Hepatocyte (in vitro differentiated cells): ENCODE measurements at regions not wholly inside any gene's neighbourhood (a gene's known extent, or its start where the extent isn't known, plus 50 kb on each side); places are given as distances from the start of the nearest gene placed in this dataset.

Source experiments
- DNase-seq: peaks from one replicate; pipeline ENCODE4 v3.0.0-alpha.2; 2016; ENCODE audit warnings: low spot score
- H2AFZ ChIP-seq: fragments of 200-600 bp; sonication (generic); 2 replicates; pipeline ENCODE4 v1.6.0; 2016; ENCODE audit warnings: antibody characterized with exemption, mild to moderate bottlenecking
- H3K27ac ChIP-seq: fragments of 200-600 bp; sonication (generic); 2 replicates; pipeline ENCODE4 v1.5.1; 2016; ENCODE audit warnings: mild to moderate bottlenecking
- H3K27me3 ChIP-seq: fragments of 200-600 bp; sonication (generic); 2 replicates; pipeline ENCODE4 v1.6.1; 2016
- H3K36me3 ChIP-seq: fragments of 200-600 bp; sonication (generic); replicated peaks from 2 replicates; pipeline ENCODE4 v1.5.1; 2016; ENCODE audit warnings: low read depth; ENCODE audit not compliant: insufficient read depth
- H3K4me1 ChIP-seq: fragments of 200-600 bp; sonication (generic); 2 replicates; pipeline ENCODE4 v1.5.1; 2016; ENCODE audit warnings: mild to moderate bottlenecking, moderate library complexity; ENCODE audit not compliant: insufficient read depth
- H3K4me2 ChIP-seq: fragments of 200-600 bp; sonication (generic); 2 replicates; pipeline ENCODE4 v1.6.0; 2016
- H3K4me3 ChIP-seq: fragments of 200-600 bp; sonication (generic); 2 replicates; pipeline ENCODE4 v1.5.1; 2016; ENCODE audit warnings: mild to moderate bottlenecking
- H3K79me2 ChIP-seq: fragments of 200-600 bp; sonication (generic); 2 replicates; pipeline ENCODE4 v1.6.0; 2017; ENCODE audit warnings: mild to moderate bottlenecking
- H3K9me2 ChIP-seq: fragments of 200-600 bp; sonication (generic); replicated peaks from 2 replicates; pipeline ENCODE4 v1.6.0; 2017; ENCODE audit warnings: mild to moderate bottlenecking; ENCODE audit not compliant: insufficient read depth
- H3K9me3 ChIP-seq: fragments of 200-600 bp; sonication (generic); 2 replicates; pipeline ENCODE4 v1.5.1; 2016; ENCODE audit warnings: low read depth, mild to moderate bottlenecking
- H4K20me1 ChIP-seq: fragments of 200-600 bp; sonication (generic); 2 replicates; pipeline ENCODE4 v1.6.0; 2016; ENCODE audit warnings: mild to moderate bottlenecking; ENCODE audit not compliant: insufficient read depth, poor library complexity, severe bottlenecking
- EZH2 ChIP-seq: fragments of 200-600 bp; sonication (generic); IDR thresholded peaks from 2 replicates; pipeline ENCODE4 v1.6.1; 2016; ENCODE audit warnings: antibody characterized with exemption, mild to moderate bottlenecking, borderline replicate concordance
- EZH2phosphoT487 ChIP-seq: fragments of 200-600 bp; sonication (generic); IDR thresholded peaks from one replicate; pipeline ENCODE4 v1.6.1; 2018; ENCODE audit warnings: antibody characterized with exemption, mild to moderate bottlenecking, low read depth, moderate library complexity; ENCODE audit not compliant: unreplicated experiment, severe bottlenecking
- WGBS: methylation state at CpG from one replicate; pipeline ENCODE4 v1.1.6; 2016; ENCODE audit warnings: low lambda C conversion rate; ENCODE audit errors: missing lambda C conversion rate; 5-methylcytosine and 5-hydroxymethylcytosine counted together
- TF ChIP-seq, protein P1 (sequence below): fragments of 200-600 bp; sonication (generic); IDR thresholded peaks from 2 replicates; pipeline ENCODE4 v1.5.1; 2016; ENCODE audit warnings: antibody characterized with exemption, mild to moderate bottlenecking; ENCODE audit not compliant: poor library complexity

DNA sequence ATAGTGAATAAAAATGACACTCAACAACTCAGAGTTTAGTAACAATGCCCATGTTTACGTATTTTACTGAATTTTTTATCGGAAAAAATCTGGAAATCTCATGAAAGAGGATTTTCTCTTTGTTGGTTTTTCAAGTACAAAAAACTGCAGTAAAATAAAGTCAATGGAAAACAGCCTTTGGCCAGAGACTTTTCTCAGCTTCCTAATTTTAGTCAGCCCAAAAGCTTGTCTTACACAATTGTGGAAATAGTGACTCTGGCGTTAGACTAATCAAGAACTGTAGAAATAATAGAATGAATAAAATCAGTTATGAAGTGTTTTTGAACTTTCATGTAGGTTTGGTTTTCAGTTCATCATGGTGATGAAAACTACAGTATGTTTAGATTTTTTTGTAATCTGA is 234.7 kb downstream of the DKK2 start:
- Histone ChIP-seq H3K9me2 (no peaks in the 10 kb centered on the region), H3K79me2 (no peaks in the 10 kb centered on the region), H3K27ac (no peak overlapping the region), H2AFZ (no peak overlapping the region), H3K4me1 (peaks cover 19% of the 10 kb centered on the region), H3K36me3 (no peaks in the 10 kb centered on the region), H3K27me3 (no peaks in the 10 kb centered on the region), H3K4me3 (no peak overlapping the region), H3K9me3 (no peaks in the 10 kb centered on the region), H4K20me1 (no peaks in the 10 kb centered on the region), H3K4me2 (no peak overlapping the region)
- no peak for DNase-seq
- 82% methylated on average over 3 of the region's 3 CpGs for WGBS
- no peak for TF ChIP-seq EZH2
- TF ChIP-seq, protein P1, sequence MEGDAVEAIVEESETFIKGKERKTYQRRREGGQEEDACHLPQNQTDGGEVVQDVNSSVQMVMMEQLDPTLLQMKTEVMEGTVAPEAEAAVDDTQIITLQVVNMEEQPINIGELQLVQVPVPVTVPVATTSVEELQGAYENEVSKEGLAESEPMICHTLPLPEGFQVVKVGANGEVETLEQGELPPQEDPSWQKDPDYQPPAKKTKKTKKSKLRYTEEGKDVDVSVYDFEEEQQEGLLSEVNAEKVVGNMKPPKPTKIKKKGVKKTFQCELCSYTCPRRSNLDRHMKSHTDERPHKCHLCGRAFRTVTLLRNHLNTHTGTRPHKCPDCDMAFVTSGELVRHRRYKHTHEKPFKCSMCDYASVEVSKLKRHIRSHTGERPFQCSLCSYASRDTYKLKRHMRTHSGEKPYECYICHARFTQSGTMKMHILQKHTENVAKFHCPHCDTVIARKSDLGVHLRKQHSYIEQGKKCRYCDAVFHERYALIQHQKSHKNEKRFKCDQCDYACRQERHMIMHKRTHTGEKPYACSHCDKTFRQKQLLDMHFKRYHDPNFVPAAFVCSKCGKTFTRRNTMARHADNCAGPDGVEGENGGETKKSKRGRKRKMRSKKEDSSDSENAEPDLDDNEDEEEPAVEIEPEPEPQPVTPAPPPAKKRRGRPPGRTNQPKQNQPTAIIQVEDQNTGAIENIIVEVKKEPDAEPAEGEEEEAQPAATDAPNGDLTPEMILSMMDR, result no peak
- no peak for TF ChIP-seq EZH2phosphoT487

DNA sequence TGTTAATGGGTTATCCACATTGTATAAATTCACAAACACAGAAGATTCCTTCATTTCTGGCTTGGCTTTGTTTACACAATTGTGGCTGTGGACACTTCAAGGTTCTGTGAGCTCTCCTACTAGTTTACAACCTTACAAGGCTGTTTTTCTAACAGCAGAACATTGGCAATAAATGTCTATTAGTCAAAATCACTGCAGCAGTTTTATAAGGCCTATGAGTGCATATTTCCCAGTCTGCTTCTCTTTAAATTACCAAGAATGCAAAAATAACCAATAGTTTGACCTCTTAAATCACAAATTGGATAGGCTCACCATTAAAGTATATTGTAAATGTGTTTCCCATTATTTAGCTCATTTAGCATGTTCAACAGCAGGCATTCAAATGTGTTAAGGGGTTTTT is 239.2 kb downstream of the DKK2 start:
- H3K9me2 ChIP-seq, result no peaks in the 10 kb centered on the region
- no peak for TF ChIP-seq EZH2
- TF ChIP-seq EZH2phosphoT487, result no peak
- TF ChIP-seq, protein P1, result no peak
- no peaks in the 10 kb centered on the region for H4K20me1 ChIP-seq
- H3K36me3 ChIP-seq, result no peaks in the 10 kb centered on the region
- no peaks in the 10 kb centered on the region for H3K9me3 ChIP-seq
- peak overlapping the region; percentile 6 for H3K27ac ChIP-seq
- H3K4me2 ChIP-seq, result peak overlapping the region; percentile 11
- H3K79me2 ChIP-seq, result no peaks in the 10 kb centered on the region
- H2AFZ ChIP-seq, result no peak overlapping the region
- peaks cover 13% of the 10 kb centered on the region for H3K4me1 ChIP-seq
- no peak overlapping the region for H3K4me3 ChIP-seq
- DNase-seq, result no peak
- H3K27me3 ChIP-seq, result no peaks in the 10 kb centered on the region

DNA sequence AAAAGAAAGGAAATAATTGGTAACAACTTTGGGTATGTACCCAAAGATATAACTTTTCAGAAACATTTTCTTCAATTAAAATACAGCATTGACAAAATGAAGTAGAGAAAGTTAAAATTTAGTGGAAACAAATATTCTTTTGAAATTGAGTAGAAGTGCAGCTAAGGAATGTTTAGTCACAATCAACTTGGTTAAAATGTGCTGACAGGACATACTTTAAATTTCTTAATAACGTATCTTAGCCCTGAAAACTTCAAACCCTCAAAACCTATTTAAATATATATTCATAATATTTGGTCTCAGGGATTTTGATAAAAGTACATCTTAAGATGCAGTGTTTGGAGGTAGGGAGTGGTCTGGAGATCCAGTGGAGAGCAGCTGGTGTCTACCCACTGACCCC is 240.8 kb downstream of the DKK2 start:
- Histone ChIP-seq H3K4me3 (no peak overlapping the region), H2AFZ (no peak overlapping the region), H3K79me2 (no peaks in the 10 kb centered on the region), H3K27me3 (no peaks in the 10 kb centered on the region), H3K36me3 (no peaks in the 10 kb centered on the region), H3K4me1 (peaks cover 13% of the 10 kb centered on the region), H3K9me3 (no peaks in the 10 kb centered on the region), H3K27ac (no peak overlapping the region), H3K4me2 (no peak overlapping the region), H3K9me2 (no peaks in the 10 kb centered on the region), H4K20me1 (no peaks in the 10 kb centered on the region)
- WGBS, result 69% methylated on average over 1 of the region's 1 CpG
- TF ChIP-seq EZH2phosphoT487 (no peak), EZH2 (no peak)
- TF ChIP-seq, protein P1, result no peak
- DNase-seq, result no peak

DNA sequence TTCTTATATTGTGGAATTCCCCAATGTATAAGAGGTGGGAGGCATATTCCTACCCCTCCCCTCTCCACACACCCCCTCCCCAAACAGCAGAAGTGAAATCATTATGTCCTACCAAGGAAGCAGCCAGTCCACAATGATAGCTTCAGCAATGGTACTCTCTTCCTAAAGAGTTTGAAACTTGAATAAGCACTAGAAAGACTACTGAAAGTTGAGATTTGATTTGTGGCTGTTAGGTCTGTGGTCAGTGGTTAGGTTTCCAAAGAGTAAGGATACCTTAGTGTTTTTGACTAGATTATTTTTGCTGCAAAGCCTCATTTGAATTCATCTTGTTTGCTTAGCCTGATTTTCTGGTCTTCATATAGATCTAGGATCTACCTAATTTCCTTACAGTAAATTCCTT is 242.2 kb downstream of the DKK2 start:
- H3K9me2 ChIP-seq, result no peaks in the 10 kb centered on the region
- no peak for DNase-seq
- H3K4me1 ChIP-seq, result peaks cover 13% of the 10 kb centered on the region

More for the DNA sequence above, 242.2 kb downstream of the DKK2 start:
- Histone ChIP-seq H3K4me2 (no peak overlapping the region), H3K27ac (no peak overlapping the region), H3K9me3 (no peaks in the 10 kb centered on the region), H2AFZ (no peak overlapping the region), H4K20me1 (no peaks in the 10 kb centered on the region), H3K36me3 (no peaks in the 10 kb centered on the region), H3K4me3 (no peak overlapping the region), H3K79me2 (no peaks in the 10 kb centered on the region), H3K27me3 (no peaks in the 10 kb centered on the region)
- TF ChIP-seq, protein P1, result no peak
- TF ChIP-seq EZH2, result no peak
